Heart left ventricle (tissue), 16 donors: ENCODE measurements at regions not wholly inside any gene's neighbourhood (a gene's known extent, or its start where the extent isn't known, plus 50 kb on each side); places are given as distances from the start of the nearest gene placed in this dataset.
A peak's percentile ranks its signal among the peaks of the same experiment; 100 is the strongest.

Experiments used
- ATAC-seq, 4 donors: fragments of 200-7000 bp; cut with Tn5 transposase; one replicate each; pipeline ENCODE4 v1.9.1; 2020 to 2022; ENCODE audit warnings: moderate library complexity in 4 of 4, mild to moderate bottlenecking in 3 of 4, moderate number of reproducible peaks in 1 of 4
- DNase-seq, 5 donors: peaks; one replicate each; pipeline ENCODE4 v3.0.0-alpha.2; 2020
- H3K27ac ChIP-seq, 12 donors: fragments of 200-600 bp; sonication (generic) in 4 of 12; one replicate each; pipeline versions ENCODE4 v1.5.0 to v1.8.0; 2016 to 2022; ENCODE audit warnings: mild to moderate bottlenecking in 2 of 12
- H3K27me3 ChIP-seq, 9 donors: fragments of 200-600 bp; sonication (generic) in 2 of 9; one replicate each; pipeline versions ENCODE4 v1.5.1 to v1.8.0; 2016 to 2022; ENCODE audit warnings: mild to moderate bottlenecking in 3 of 9
- H3K36me3 ChIP-seq, 9 donors: fragments of 200-600 bp; sonication (generic) in 2 of 9; one replicate each; pipeline versions ENCODE4 v1.5.0 to v1.8.0; 2018 to 2022; ENCODE audit warnings: mild to moderate bottlenecking in 2 of 9
- H3K4me1 ChIP-seq, 12 donors: fragments of 200-600 bp; sonication (generic) in 4 of 12; one replicate each; pipeline versions ENCODE4 v1.5.0 to v1.8.0; 2016 to 2022; ENCODE audit warnings: mild to moderate bottlenecking in 3 of 12
- H3K4me3 ChIP-seq, 12 donors: fragments of 200-600 bp; sonication (generic) in 4 of 12; one replicate each; pipeline versions ENCODE4 v1.5.0 to v1.8.0; 2017 to 2022; ENCODE audit warnings: mild to moderate bottlenecking in 9 of 12, moderate library complexity in 4 of 12
- H3K9me3 ChIP-seq, 12 donors: fragments of 200-600 bp; sonication (generic) in 4 of 12; one replicate each; pipeline versions ENCODE4 v1.5.0 to v1.8.0; 2016 to 2022; ENCODE audit warnings: mild to moderate bottlenecking in 1 of 12
- CTCF ChIP-seq, 12 donors: fragments of 200-600 bp; sonication (generic) in 4 of 12; IDR thresholded peaks; one replicate each; pipeline versions ENCODE4 v1.5.0 to v1.8.0; 2018 to 2022; ENCODE audit warnings: antibody characterized with exemption in 12 of 12, mild to moderate bottlenecking in 5 of 12
- POLR2A ChIP-seq, 2 donors: fragments of 450-650 bp; IDR thresholded peaks; one replicate each; pipeline ENCODE4 v1.6.1; 2017; ENCODE audit warnings: antibody characterized with exemption in 2 of 2, mild to moderate bottlenecking in 2 of 2, moderate library complexity in 2 of 2
- WGBS, 4 donors: extraction: QIAGEN DNeasy Blood & Tissue Kit in 2 of 4; methylation state at CpG; one replicate each; pipeline versions ENCODE4 v1.1.5 to v1.1.7; 2013 to 2018; 5-methylcytosine and 5-hydroxymethylcytosine counted together
- intact Hi-C, 10 donors: fragments of 100-400 bp; cut with DNase I; formaldehyde crosslinking; loops; one replicate each; pipeline versions ENCODE4 v1.11.1 to v1.14.2; 2022
- donor health status: ischemic (EF 13 %, LVEDD 7.1; RV severe dilation, severe dysfunction).
- donor health status: healthy with polysubstance abuse.
- donor health status: DM: no; HTN: yes; CAD: no.
- donor health status: DM: no; HTN: no; CAD: no.
- donor health status: ischemic (EF 25% LVEDD 6.9; RV normal size, moderate dysfunction).
- donor health status: ischemic (EF 25% LVEDD 5.7; RV mildly dilated, moderate dysfunction).
- donor health status: healthy.
- donor health status: DM: yes; HTN: yes; CAD: no.
- donor health status: ischemic (EF 35%, LVEDD 5.7; RV mildly dilated, moderate dysfunction).
- donor health status: nonischemic (EF 11% LVEDD 7.7; RV severe dilation, severe dysfunction).
- donor health status: DM: yes; HTN: yes; CAD: no.
- donor health status: PGD.
- donor health status: ischemic (EF 29% LVEDD 5.4; RV normal size, mild dysfunction).
- donor health status: nonischemic (EF 23%, LVEDD 6.1; RV moderate dilation, normal function).

GRCh38 chr3:68070186-68070585, 415.8 kb upstream of the SUCLG2 start:
- H3K36me3 ChIP-seq, result no peaks in the 10 kb centered on the region
- H3K9me3 ChIP-seq, result peaks cover 0 to 12% (median 2%) of the 10 kb centered on the region in 12 donors
- no peak for ATAC-seq
- no peaks in the 10 kb centered on the region for H3K4me1 ChIP-seq
- intact Hi-C loops, result no loop called here
- no peak for TF ChIP-seq CTCF (IDR thresholded peaks at IDR 0.05)
- TF ChIP-seq POLR2A (IDR thresholded peaks at IDR 0.05), result no peak
- no peak overlapping the region for H3K4me3 ChIP-seq
- H3K27ac ChIP-seq, result no peak overlapping the region
- H3K27me3 ChIP-seq, result no peaks in the 10 kb centered on the region
- DNase-seq, result peak in 1 of 5 donors; percentile 30
- WGBS, 4 donors, result 71 to 80% (median 77%) methylated on average over 1 to 2 of the region's 2 CpGs

GRCh38 chr3:68067314-68067713, 412.9 kb upstream of the SUCLG2 start:
- Histone ChIP-seq H3K9me3 (peaks cover 0 to 12% (median 2%) of the 10 kb centered on the region in 12 donors), H3K4me1 (no peaks in the 10 kb centered on the region), H3K27ac (no peak overlapping the region), H3K4me3 (no peak overlapping the region), H3K27me3 (no peaks in the 10 kb centered on the region), H3K36me3 (no peaks in the 10 kb centered on the region)
- TF ChIP-seq POLR2A (IDR thresholded peaks at IDR 0.05), result no peak
- WGBS, 4 donors, result 68 to 73% (median 72%) methylated on average over 1 of the region's 1 CpG
- intact Hi-C loops, result no loop called here
- ATAC-seq (no peak), DNase-seq (no peak)

GRCh38 chr3:68062926-68063325, 408.5 kb upstream of the SUCLG2 start:
- H3K27me3 ChIP-seq, result no peaks in the 10 kb centered on the region
- no peak overlapping the region for H3K27ac ChIP-seq
- TF ChIP-seq CTCF (IDR thresholded peaks at IDR 0.05) (no peak), POLR2A (IDR thresholded peaks at IDR 0.05) (no peak)
- H3K36me3 ChIP-seq, result no peaks in the 10 kb centered on the region
- no peak for ATAC-seq
- H3K4me1 ChIP-seq, result no peaks in the 10 kb centered on the region
- no peak overlapping the region for H3K4me3 ChIP-seq
- intact Hi-C loops, result no loop called here
- WGBS, 4 donors, result 65 to 67% (median 67%) methylated on average over 5 of the region's 5 CpGs
- peaks cover 0 to 4% (median 0%) of the 10 kb centered on the region in 12 donors for H3K9me3 ChIP-seq
- DNase-seq, result no peak

- 61 to 64% (median 64%) methylated on average over 5 of the region's 5 CpGs for WGBS, 4 donors
- intact Hi-C loops, result no loop called here
- H3K4me3 ChIP-seq, result no peak overlapping the region
- no peak overlapping the region for H3K27ac ChIP-seq
- TF ChIP-seq POLR2A (IDR thresholded peaks at IDR 0.05) (no peak), CTCF (IDR thresholded peaks at IDR 0.05) (no peak)
- H3K27me3 ChIP-seq, result no peaks in the 10 kb centered on the region
- H3K9me3 ChIP-seq, result peaks cover 0 to 4% (median 0%) of the 10 kb centered on the region in 12 donors
- H3K4me1 ChIP-seq, result no peaks in the 10 kb centered on the region
- DNase-seq (no peak), ATAC-seq (no peak)
- no peaks in the 10 kb centered on the region for H3K36me3 ChIP-seq
Observed at GRCh38 chr3:68060910-68061309, 406.5 kb upstream of the SUCLG2 start.

DNA sequence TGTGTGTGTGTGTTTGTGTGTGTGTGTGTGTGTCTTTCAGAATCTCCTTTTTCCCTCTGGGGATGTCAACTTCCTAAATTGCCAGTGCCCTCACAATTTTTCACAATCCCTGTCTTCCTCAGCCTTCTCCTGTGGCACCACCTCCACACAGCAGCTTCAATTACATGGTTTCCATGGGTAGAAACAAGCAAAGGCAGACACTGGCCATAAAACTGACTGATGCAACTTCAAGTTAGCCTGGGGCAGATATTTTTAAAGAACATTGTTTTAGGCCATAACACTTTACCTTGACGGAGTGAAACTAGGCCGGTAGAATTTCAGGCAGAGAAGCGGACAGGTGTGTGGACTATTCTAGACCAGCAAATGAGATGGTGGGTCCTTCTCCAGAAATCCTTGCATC, 405.8 kb upstream of the SUCLG2 start:
- TF ChIP-seq POLR2A (IDR thresholded peaks at IDR 0.05), result no peak
- TF ChIP-seq CTCF (IDR thresholded peaks at IDR 0.05), result no peak
- intact Hi-C loops, result no loop called here
- H3K27ac ChIP-seq, result no peak overlapping the region
- no peaks in the 10 kb centered on the region for H3K27me3 ChIP-seq
- no peak overlapping the region for H3K4me3 ChIP-seq
- H3K9me3 ChIP-seq, result peaks cover 0 to 4% (median 0%) of the 10 kb centered on the region in 12 donors
- DNase-seq (no peak), ATAC-seq (no peak)
- no peaks in the 10 kb centered on the region for H3K4me1 ChIP-seq
- no peaks in the 10 kb centered on the region for H3K36me3 ChIP-seq
- WGBS, 4 donors, result 62 to 100% (median 63%) methylated on average over 2 to 3 of the region's 3 CpGs
